H9 (cell line): ENCODE measurements at regions not wholly inside any gene's neighbourhood (a gene's known extent, or its start where the extent isn't known, plus 50 kb on each side); places are given as distances from the start of the nearest gene placed in this dataset.

ENCODE experiments used
- DNase-seq: peaks from one replicate; pipeline ENCODE4 v3.0.0-alpha.2; 2017
- H2AFZ ChIP-seq: one replicate; pipeline ENCODE4 v1.6.1; 2013; ENCODE audit warnings: mild to moderate bottlenecking, low read length, control low read depth, moderate library complexity
- H2AK5ac ChIP-seq: 2 replicates; pipeline ENCODE4 v1.6.1; 2013; ENCODE audit warnings: low read length, control low read depth, mixed read lengths; ENCODE audit not compliant: insufficient read length
- H2BK120ac ChIP-seq: one replicate; pipeline ENCODE4 v1.6.1; 2013; ENCODE audit warnings: low read depth, mild to moderate bottlenecking, low read length, control low read depth, inconsistent platforms; ENCODE audit not compliant: poor library complexity, severe bottlenecking
- H2BK12ac ChIP-seq: 2 replicates; pipeline ENCODE4 v1.6.1; 2013; ENCODE audit warnings: low read length, control low read depth, mixed read lengths, low read depth; ENCODE audit not compliant: insufficient read length
- H2BK15ac ChIP-seq: 2 replicates; pipeline ENCODE4 v1.6.1; 2013; ENCODE audit warnings: low read depth, low read length, control low read depth
- H2BK20ac ChIP-seq: one replicate; pipeline ENCODE4 v1.6.1; 2013; ENCODE audit warnings: low read depth, mild to moderate bottlenecking, low read length, control low read depth, inconsistent platforms; ENCODE audit not compliant: poor library complexity, severe bottlenecking
- H2BK5ac ChIP-seq: 2 replicates; pipeline ENCODE4 v1.6.1; 2013; ENCODE audit warnings: low read length, control low read depth, mixed read lengths; ENCODE audit not compliant: insufficient read length
- H3K14ac ChIP-seq: 2 replicates; pipeline ENCODE4 v1.6.1; 2013; ENCODE audit warnings: low read length, control low read depth; ENCODE audit not compliant: insufficient read depth
- H3K18ac ChIP-seq: 2 replicates; pipeline ENCODE4 v1.6.1; 2013; ENCODE audit warnings: low read depth, mild to moderate bottlenecking, mixed read lengths, low read length, control low read depth; ENCODE audit not compliant: insufficient read length
- H3K23ac ChIP-seq: 2 replicates; pipeline ENCODE4 v1.6.1; 2013; ENCODE audit warnings: low read length, control low read depth, mixed read lengths, low read depth; ENCODE audit not compliant: insufficient read length
- H3K23me2 ChIP-seq: 2 replicates; pipeline ENCODE4 v1.6.1; 2013; ENCODE audit warnings: low read depth, mild to moderate bottlenecking, mixed read lengths, low read length, control low read depth; ENCODE audit not compliant: insufficient read length, poor library complexity, severe bottlenecking
- H3K27ac ChIP-seq: 2 replicates; pipeline ENCODE4 v1.5.1; 2013; ENCODE audit warnings: low read length, control low read depth, mixed read lengths, low read depth; ENCODE audit not compliant: insufficient read length
- H3K27me3 ChIP-seq: 2 replicates; pipeline ENCODE4 v1.6.1; 2013; ENCODE audit warnings: low read length, control low read depth, inconsistent platforms; ENCODE audit not compliant: insufficient read depth
- H3K4ac ChIP-seq: 2 replicates; pipeline ENCODE4 v1.6.1; 2013; ENCODE audit warnings: low read depth, mild to moderate bottlenecking, control low read depth, inconsistent platforms, low read length, moderate library complexity
- H3K4me1 ChIP-seq: 2 replicates; pipeline ENCODE4 v1.6.1; 2013; ENCODE audit warnings: low read length, control low read depth, inconsistent platforms; ENCODE audit not compliant: insufficient read depth
- H3K4me2 ChIP-seq: 2 replicates; pipeline ENCODE4 v1.6.1; 2013; ENCODE audit warnings: low read length, control low read depth, mixed read lengths; ENCODE audit not compliant: insufficient read length, insufficient read depth
- H3K56ac ChIP-seq: 2 replicates; pipeline ENCODE4 v1.6.1; 2013; ENCODE audit warnings: low read depth, mild to moderate bottlenecking, mixed read lengths, low read length, control low read depth; ENCODE audit not compliant: insufficient read length
- H3K79me1 ChIP-seq: 2 replicates; pipeline ENCODE4 v1.6.1; 2013; ENCODE audit warnings: low read depth, mild to moderate bottlenecking, moderate library complexity, low read length, control low read depth, inconsistent platforms; ENCODE audit not compliant: insufficient read depth, poor library complexity, severe bottlenecking
- H3K79me2 ChIP-seq: 2 replicates; pipeline ENCODE4 v1.6.1; 2013; ENCODE audit warnings: low read length, control low read depth, inconsistent platforms; ENCODE audit not compliant: insufficient read depth
- H3K9ac ChIP-seq: 2 replicates; pipeline ENCODE4 v1.6.1; 2013; ENCODE audit warnings: low read length, control low read depth, mixed read lengths; ENCODE audit not compliant: insufficient read length; ENCODE audit errors: extremely low read depth
- H3K9me3 ChIP-seq: one replicate; pipeline ENCODE4 v1.6.1; 2013; ENCODE audit warnings: low read depth, low read length, inconsistent platforms; ENCODE audit not compliant: control insufficient read depth
- H3T11ph ChIP-seq: one replicate; pipeline ENCODE4 v1.6.1; 2013; ENCODE audit warnings: mild to moderate bottlenecking, low read length, control low read depth, inconsistent platforms
- H4K20me1 ChIP-seq: one replicate; pipeline ENCODE4 v1.6.1; 2013; ENCODE audit not compliant: control insufficient read depth, insufficient read length, insufficient read depth
- H4K5ac ChIP-seq: 2 replicates; pipeline ENCODE4 v1.6.1; 2013; ENCODE audit warnings: low read depth, mild to moderate bottlenecking, mixed read lengths, low read length, control low read depth; ENCODE audit not compliant: insufficient read length
- H4K8ac ChIP-seq: replicated peaks from 2 replicates; pipeline ENCODE4 v1.6.1; 2013; ENCODE audit warnings: low read length, control low read depth, mixed read lengths, low read depth; ENCODE audit not compliant: insufficient read length
- H4K91ac ChIP-seq: 2 replicates; pipeline ENCODE4 v1.6.1; 2013; ENCODE audit warnings: low read depth, mild to moderate bottlenecking, moderate library complexity, mixed read lengths, low read length, control low read depth; ENCODE audit not compliant: insufficient read length
- H3K27ac Mint-ChIP-seq, 3 experiments: 2 replicates in 2 of 3; 3 replicates in 1 of 3; pipeline ENCODE4 v1.8.0; 2020 to 2021; ENCODE audit warnings: mixed read lengths in 3 of 3, mild to moderate bottlenecking in 1 of 3, moderate library complexity in 1 of 3
- H3K27me3 Mint-ChIP-seq: 2 replicates; pipeline ENCODE4 v1.8.0; 2021; ENCODE audit warnings: low read depth, mild to moderate bottlenecking, moderate library complexity, mixed read lengths
- H3K36me3 Mint-ChIP-seq, 3 experiments: 2 replicates in 2 of 3; 3 replicates in 1 of 3; pipeline ENCODE4 v1.8.0; 2020 to 2021; ENCODE audit warnings: low read depth in 3 of 3, mixed read lengths in 3 of 3; ENCODE audit not compliant: insufficient read depth in 1 of 3
- H3K4me1 Mint-ChIP-seq, 2 experiments: 2 replicates each; pipeline ENCODE4 v1.8.0; 2020; ENCODE audit warnings: mixed read lengths in 2 of 2
- H3K4me3 Mint-ChIP-seq, 2 experiments: 2 replicates in 1 of 2; 3 replicates in 1 of 2; pipeline ENCODE4 v1.8.0; 2020 to 2021; ENCODE audit warnings: mild to moderate bottlenecking in 2 of 2, mixed read lengths in 2 of 2, moderate library complexity in 1 of 2
- H3K9me3 Mint-ChIP-seq, 2 experiments: 2 replicates in 1 of 2; 3 replicates in 1 of 2; pipeline ENCODE4 v1.8.0; 2020; ENCODE audit warnings: mild to moderate bottlenecking in 2 of 2, mixed read lengths in 2 of 2, moderate library complexity in 1 of 2
- CTCF ChIP-seq: fragments of 200-600 bp; sonication (generic); conservative IDR thresholded peaks from 3 replicates; pipeline ENCODE4 v1.8.0; 2021; ENCODE audit warnings: antibody characterized with exemption, mild to moderate bottlenecking
- WGBS: extraction: QIAGEN DNeasy Blood & Tissue Kit; methylation state at CpG from one replicate; pipeline ENCODE4 v1.1.7; 2013; ENCODE audit warnings: missing lambda C conversion rate, low lambda C conversion rate, mixed read lengths; ENCODE audit not compliant: insufficient read length; ENCODE audit errors: extremely low coverage; 5-methylcytosine and 5-hydroxymethylcytosine counted together

GRCh38 chr5:33371660-33372059 is 69.1 kb upstream of the TARS1 start:
- H4K5ac ChIP-seq = no peak overlapping the region
- H3K4me2 ChIP-seq = no peak overlapping the region
- no peak overlapping the region for H3K18ac ChIP-seq
- no peak overlapping the region for H3K56ac ChIP-seq
- H3K36me3 Mint-ChIP-seq = no peaks in the 10 kb centered on the region
- no peak overlapping the region for H4K91ac ChIP-seq
- no peak for DNase-seq
- H2AK5ac ChIP-seq = no peak overlapping the region
- H3K27me3 ChIP-seq = no peaks in the 10 kb centered on the region
- H3K4ac ChIP-seq = no peak overlapping the region
- H4K20me1 ChIP-seq = no peaks in the 10 kb centered on the region
- H4K8ac ChIP-seq = no peak overlapping the region
- H2AFZ ChIP-seq = no peak overlapping the region
- H3K23ac ChIP-seq = no peak overlapping the region
- no peak overlapping the region for H2BK12ac ChIP-seq
- no peaks in the 10 kb centered on the region for H3K9me3 ChIP-seq
- no peak overlapping the region for H2BK20ac ChIP-seq
- no peak overlapping the region for H2BK15ac ChIP-seq
- no peak overlapping the region for H3K9ac ChIP-seq
- H3T11ph ChIP-seq = no peak overlapping the region
- no peak overlapping the region for H3K27ac ChIP-seq
- H2BK5ac ChIP-seq = no peak overlapping the region
- WGBS = no CpG with 5 or more reads among the region's 1 CpG
- H3K79me1 ChIP-seq = no peaks in the 10 kb centered on the region
- H3K9me3 Mint-ChIP-seq = no peaks in the 10 kb centered on the region
- no peaks in the 10 kb centered on the region for H3K23me2 ChIP-seq
- H3K4me1 Mint-ChIP-seq = no peaks in the 10 kb centered on the region
- H3K27me3 Mint-ChIP-seq = peaks cover 4% of the 10 kb centered on the region; the same call in 1 of the 2 replicates
- TF ChIP-seq CTCF = no peak
- no peak overlapping the region for H3K4me3 Mint-ChIP-seq
- no peak overlapping the region for H3K27ac Mint-ChIP-seq
- H3K79me2 ChIP-seq = no peaks in the 10 kb centered on the region
- no peak overlapping the region for H2BK120ac ChIP-seq
- H3K14ac ChIP-seq = no peak overlapping the region
- no peaks in the 10 kb centered on the region for H3K4me1 ChIP-seq
